MM.1S (cell line): ENCODE measurements at regions not wholly inside any gene's neighbourhood (a gene's known extent, or its start where the extent isn't known, plus 50 kb on each side); places are given as distances from the start of the nearest gene placed in this dataset.

Source experiments
- CTCF ChIP-seq: fragments of 300-600 bp; sonication (generic); IDR thresholded peaks from 2 replicates; pipeline ENCODE4 v1.5.1; 2016; ENCODE audit warnings: antibody characterized with exemption, low read length, mixed read lengths
- EZH2 ChIP-seq: fragments of 300-600 bp; sonication (generic); optimal IDR thresholded peaks from 2 replicates; pipeline ENCODE3; 2017; ENCODE audit warnings: low read depth, mild to moderate bottlenecking, antibody characterized with exemption, low read length, mixed read lengths

DNA sequence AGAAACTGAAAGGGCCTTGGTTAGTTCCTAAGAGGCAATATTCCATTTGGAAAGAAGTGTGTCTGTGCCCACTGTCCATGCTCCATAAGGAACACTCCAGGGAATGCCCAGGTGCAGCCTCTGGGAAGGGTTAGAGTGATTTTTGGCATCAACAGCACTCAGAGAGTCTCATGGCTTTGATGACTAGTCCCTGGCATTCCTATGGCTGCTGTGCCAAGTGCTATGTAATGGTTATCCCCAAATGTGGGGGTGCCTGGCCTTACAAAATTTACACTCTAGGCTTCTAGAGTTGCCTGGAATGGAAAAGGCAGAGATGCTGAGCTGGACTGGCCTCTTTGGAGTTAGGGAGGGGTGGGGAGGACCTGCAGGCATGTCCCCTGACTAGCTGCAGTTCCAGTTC lies 75.0 kb upstream of the BCAR3 start:
- TF ChIP-seq CTCF (no peak), EZH2 (no peak)
